Hepatocyte (in vitro differentiated cells): ENCODE measurements at regions not wholly inside any gene's neighbourhood (a gene's known extent, or its start where the extent isn't known, plus 50 kb on each side); places are given as distances from the start of the nearest gene placed in this dataset.

Experiments used
- DNase-seq: peaks from one replicate; pipeline ENCODE4 v3.0.0-alpha.2; 2016; ENCODE audit warnings: low spot score
- H2AFZ ChIP-seq: fragments of 200-600 bp; sonication (generic); 2 replicates; pipeline ENCODE4 v1.6.0; 2016; ENCODE audit warnings: antibody characterized with exemption, mild to moderate bottlenecking
- H3K27ac ChIP-seq: fragments of 200-600 bp; sonication (generic); 2 replicates; pipeline ENCODE4 v1.5.1; 2016; ENCODE audit warnings: mild to moderate bottlenecking
- H3K27me3 ChIP-seq: fragments of 200-600 bp; sonication (generic); 2 replicates; pipeline ENCODE4 v1.6.1; 2016
- H3K36me3 ChIP-seq: fragments of 200-600 bp; sonication (generic); replicated peaks from 2 replicates; pipeline ENCODE4 v1.5.1; 2016; ENCODE audit warnings: low read depth; ENCODE audit not compliant: insufficient read depth
- H3K4me1 ChIP-seq: fragments of 200-600 bp; sonication (generic); 2 replicates; pipeline ENCODE4 v1.5.1; 2016; ENCODE audit warnings: mild to moderate bottlenecking, moderate library complexity; ENCODE audit not compliant: insufficient read depth
- H3K4me2 ChIP-seq: fragments of 200-600 bp; sonication (generic); 2 replicates; pipeline ENCODE4 v1.6.0; 2016
- H3K4me3 ChIP-seq: fragments of 200-600 bp; sonication (generic); 2 replicates; pipeline ENCODE4 v1.5.1; 2016; ENCODE audit warnings: mild to moderate bottlenecking
- H3K79me2 ChIP-seq: fragments of 200-600 bp; sonication (generic); 2 replicates; pipeline ENCODE4 v1.6.0; 2017; ENCODE audit warnings: mild to moderate bottlenecking
- H3K9me2 ChIP-seq: fragments of 200-600 bp; sonication (generic); replicated peaks from 2 replicates; pipeline ENCODE4 v1.6.0; 2017; ENCODE audit warnings: mild to moderate bottlenecking; ENCODE audit not compliant: insufficient read depth
- H3K9me3 ChIP-seq: fragments of 200-600 bp; sonication (generic); 2 replicates; pipeline ENCODE4 v1.5.1; 2016; ENCODE audit warnings: low read depth, mild to moderate bottlenecking
- H4K20me1 ChIP-seq: fragments of 200-600 bp; sonication (generic); 2 replicates; pipeline ENCODE4 v1.6.0; 2016; ENCODE audit warnings: mild to moderate bottlenecking; ENCODE audit not compliant: insufficient read depth, poor library complexity, severe bottlenecking
- EZH2 ChIP-seq: fragments of 200-600 bp; sonication (generic); IDR thresholded peaks from 2 replicates; pipeline ENCODE4 v1.6.1; 2016; ENCODE audit warnings: antibody characterized with exemption, mild to moderate bottlenecking, borderline replicate concordance
- EZH2phosphoT487 ChIP-seq: fragments of 200-600 bp; sonication (generic); IDR thresholded peaks from one replicate; pipeline ENCODE4 v1.6.1; 2018; ENCODE audit warnings: antibody characterized with exemption, mild to moderate bottlenecking, low read depth, moderate library complexity; ENCODE audit not compliant: unreplicated experiment, severe bottlenecking
- WGBS: methylation state at CpG from one replicate; pipeline ENCODE4 v1.1.6; 2016; ENCODE audit warnings: low lambda C conversion rate; ENCODE audit errors: missing lambda C conversion rate; 5-methylcytosine and 5-hydroxymethylcytosine counted together
- TF ChIP-seq, protein P1 (sequence below): fragments of 200-600 bp; sonication (generic); IDR thresholded peaks from 2 replicates; pipeline ENCODE4 v1.5.1; 2016; ENCODE audit warnings: antibody characterized with exemption, mild to moderate bottlenecking; ENCODE audit not compliant: poor library complexity

DNA sequence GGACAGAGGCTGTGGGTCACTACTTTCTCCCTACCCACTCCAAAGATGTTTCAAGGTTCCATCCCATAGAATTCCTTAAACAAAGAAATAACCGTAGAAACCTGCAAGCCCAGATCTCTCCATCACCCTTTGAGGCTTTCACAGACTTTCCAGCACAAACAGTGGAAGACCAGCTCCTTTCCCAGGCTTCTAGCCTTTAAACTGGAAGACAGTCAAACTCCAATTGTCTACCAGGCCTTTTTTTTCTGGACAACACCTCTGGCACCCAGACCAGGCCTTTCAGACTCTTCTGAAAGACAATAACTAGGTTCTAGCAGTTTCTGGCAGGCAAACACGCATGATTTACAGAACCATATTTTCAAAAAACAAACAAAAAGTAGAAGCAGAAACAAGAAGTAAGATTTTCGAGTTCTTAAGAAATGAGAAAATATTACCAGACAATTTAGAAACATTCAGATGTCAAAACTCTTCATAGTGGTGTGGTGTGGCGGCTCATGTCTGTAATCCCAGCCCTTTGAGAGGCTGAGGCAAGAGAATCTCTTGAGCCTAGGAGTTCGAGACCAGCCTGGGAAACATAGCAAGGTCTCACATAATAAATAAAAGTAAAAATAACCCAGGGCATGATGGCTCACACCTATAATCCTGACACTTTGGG lies 73.0 kb upstream of the EPCAM start:
- H2AFZ ChIP-seq = no peak overlapping the region
- TF ChIP-seq, protein P1, sequence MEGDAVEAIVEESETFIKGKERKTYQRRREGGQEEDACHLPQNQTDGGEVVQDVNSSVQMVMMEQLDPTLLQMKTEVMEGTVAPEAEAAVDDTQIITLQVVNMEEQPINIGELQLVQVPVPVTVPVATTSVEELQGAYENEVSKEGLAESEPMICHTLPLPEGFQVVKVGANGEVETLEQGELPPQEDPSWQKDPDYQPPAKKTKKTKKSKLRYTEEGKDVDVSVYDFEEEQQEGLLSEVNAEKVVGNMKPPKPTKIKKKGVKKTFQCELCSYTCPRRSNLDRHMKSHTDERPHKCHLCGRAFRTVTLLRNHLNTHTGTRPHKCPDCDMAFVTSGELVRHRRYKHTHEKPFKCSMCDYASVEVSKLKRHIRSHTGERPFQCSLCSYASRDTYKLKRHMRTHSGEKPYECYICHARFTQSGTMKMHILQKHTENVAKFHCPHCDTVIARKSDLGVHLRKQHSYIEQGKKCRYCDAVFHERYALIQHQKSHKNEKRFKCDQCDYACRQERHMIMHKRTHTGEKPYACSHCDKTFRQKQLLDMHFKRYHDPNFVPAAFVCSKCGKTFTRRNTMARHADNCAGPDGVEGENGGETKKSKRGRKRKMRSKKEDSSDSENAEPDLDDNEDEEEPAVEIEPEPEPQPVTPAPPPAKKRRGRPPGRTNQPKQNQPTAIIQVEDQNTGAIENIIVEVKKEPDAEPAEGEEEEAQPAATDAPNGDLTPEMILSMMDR = no peak
- TF ChIP-seq EZH2phosphoT487 = no peak
- TF ChIP-seq EZH2 = no peak
- H3K4me2 ChIP-seq = no peak overlapping the region
- no peaks in the 10 kb centered on the region for H4K20me1 ChIP-seq
- no peaks in the 10 kb centered on the region for H3K36me3 ChIP-seq
- H3K4me3 ChIP-seq = no peak overlapping the region
- no peaks in the 10 kb centered on the region for H3K79me2 ChIP-seq
- H3K9me3 ChIP-seq = no peaks in the 10 kb centered on the region
- no peaks in the 10 kb centered on the region for H3K9me2 ChIP-seq
- 90% methylated on average over 5 of the region's 5 CpGs for WGBS
- no peaks in the 10 kb centered on the region for H3K27me3 ChIP-seq
- H3K4me1 ChIP-seq = peaks cover 2% of the 10 kb centered on the region
- H3K27ac ChIP-seq = no peak overlapping the region
- no peak for DNase-seq

DNA sequence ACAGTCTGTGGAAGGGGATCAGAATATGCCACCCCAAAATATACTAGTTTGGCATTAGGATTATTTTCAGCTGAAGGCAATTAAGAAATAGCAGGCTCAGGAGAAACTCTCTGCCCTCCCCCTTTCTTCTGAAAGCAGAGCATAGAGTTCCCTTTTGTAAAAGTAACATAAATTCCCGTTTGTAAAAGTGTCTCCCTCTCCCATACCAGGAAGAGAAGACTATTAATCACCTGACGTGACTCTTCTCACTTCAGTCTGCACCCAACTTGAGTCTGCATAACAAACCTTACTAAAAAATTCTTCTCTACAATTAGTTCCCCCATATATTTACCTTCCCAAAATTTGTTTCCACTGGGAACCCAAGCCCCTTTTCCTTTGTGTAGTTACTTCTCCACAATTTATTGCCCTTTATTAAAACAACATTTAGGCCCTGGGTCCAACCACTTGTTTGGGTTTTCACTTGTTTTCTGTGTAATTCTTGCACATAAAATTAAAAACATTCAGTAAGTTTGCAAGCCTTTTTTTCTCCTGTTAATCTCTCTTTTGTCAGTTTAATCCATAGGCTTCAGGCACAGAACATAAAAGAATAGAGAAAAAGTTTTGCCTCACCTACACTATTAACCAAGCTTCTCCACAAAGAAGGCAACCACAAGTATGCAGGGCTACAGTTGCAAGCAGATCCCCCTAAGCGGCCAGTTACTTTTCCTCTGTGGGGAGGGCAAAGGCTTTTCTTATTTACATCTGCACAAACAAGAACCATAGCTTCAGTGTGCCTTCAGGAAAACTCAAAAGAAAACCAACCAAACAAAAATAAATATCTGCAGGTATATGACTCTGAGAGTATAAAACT lies 73.8 kb upstream of the EPCAM start:
- TF ChIP-seq EZH2 (no peak), EZH2phosphoT487 (no peak)
- TF ChIP-seq, protein P1 = no peak
- H3K79me2 ChIP-seq = no peaks in the 10 kb centered on the region
- H3K27me3 ChIP-seq = no peaks in the 10 kb centered on the region
- no peak for DNase-seq
- H3K36me3 ChIP-seq = no peaks in the 10 kb centered on the region
- H3K9me3 ChIP-seq = no peaks in the 10 kb centered on the region
- no peak overlapping the region for H3K4me2 ChIP-seq
- H3K4me3 ChIP-seq = no peak overlapping the region
- no peaks in the 10 kb centered on the region for H4K20me1 ChIP-seq
- 57% methylated on average over 3 of the region's 3 CpGs for WGBS
- H3K27ac ChIP-seq = no peak overlapping the region
- H3K4me1 ChIP-seq = no peaks in the 10 kb centered on the region
- no peaks in the 10 kb centered on the region for H3K9me2 ChIP-seq
- no peak overlapping the region for H2AFZ ChIP-seq

DNA sequence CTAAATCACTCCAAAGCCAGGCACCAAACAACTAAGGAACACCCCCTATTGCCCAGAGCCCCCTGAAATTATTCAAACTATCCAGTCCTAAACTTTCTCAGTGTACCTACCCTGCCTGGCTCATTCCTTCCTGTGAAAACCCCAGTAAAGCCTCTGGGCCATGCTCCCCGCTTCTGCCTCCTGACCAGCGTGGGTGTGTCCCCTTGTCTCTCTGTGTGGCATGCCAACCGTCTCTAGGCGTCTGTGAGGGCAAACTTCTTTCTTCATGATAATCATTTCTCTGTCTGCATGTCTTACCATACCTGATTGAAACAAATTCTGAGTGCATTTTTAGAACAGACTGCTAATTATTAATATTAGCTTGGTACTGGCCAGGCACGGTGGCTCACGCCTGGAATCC lies 75.1 kb upstream of the EPCAM start:
- Histone ChIP-seq H4K20me1 (no peaks in the 10 kb centered on the region), H3K9me2 (no peaks in the 10 kb centered on the region), H3K4me1 (no peaks in the 10 kb centered on the region), H2AFZ (no peak overlapping the region), H3K9me3 (no peaks in the 10 kb centered on the region), H3K4me3 (no peak overlapping the region), H3K4me2 (no peak overlapping the region), H3K27me3 (no peaks in the 10 kb centered on the region), H3K79me2 (no peaks in the 10 kb centered on the region), H3K36me3 (no peaks in the 10 kb centered on the region), H3K27ac (no peak overlapping the region)
- TF ChIP-seq EZH2 = no peak
- TF ChIP-seq, protein P1 = no peak
- no peak for TF ChIP-seq EZH2phosphoT487
- 90% methylated on average over 6 of the region's 6 CpGs for WGBS
- no peak for DNase-seq
